GM21381 (cell line): ENCODE measurements at regions not wholly inside any gene's neighbourhood (a gene's known extent, or its start where the extent isn't known, plus 50 kb on each side); places are given as distances from the start of the nearest gene placed in this dataset.

Experiments
- ATAC-seq: cut with Tn5 transposase; IDR thresholded peaks from one replicate; pipeline ENCODE4 v1.9.1; 2021; ENCODE audit warnings: mild to moderate bottlenecking, moderate library complexity; ENCODE audit not compliant: unreplicated experiment

DNA sequence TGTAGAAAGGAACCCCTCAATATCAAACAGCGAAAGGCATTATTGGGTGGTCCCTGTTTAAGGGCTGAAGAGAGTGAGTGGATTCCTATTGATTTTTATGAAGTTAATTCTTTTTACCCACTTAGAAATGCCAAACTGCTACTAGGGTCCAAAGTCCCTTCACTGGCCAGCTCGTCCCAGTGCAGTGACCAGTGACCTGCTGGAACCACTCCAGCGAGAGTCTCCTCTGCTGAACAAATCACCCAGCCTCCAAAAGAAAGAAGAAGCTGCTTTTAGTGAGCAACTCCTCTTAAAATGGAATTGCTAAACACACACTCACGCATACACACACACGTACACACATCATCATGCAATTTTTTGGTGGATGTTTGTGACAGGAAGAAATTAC, 198.2 kb upstream of the PLEKHG7 start:
- no peak for ATAC-seq

DNA sequence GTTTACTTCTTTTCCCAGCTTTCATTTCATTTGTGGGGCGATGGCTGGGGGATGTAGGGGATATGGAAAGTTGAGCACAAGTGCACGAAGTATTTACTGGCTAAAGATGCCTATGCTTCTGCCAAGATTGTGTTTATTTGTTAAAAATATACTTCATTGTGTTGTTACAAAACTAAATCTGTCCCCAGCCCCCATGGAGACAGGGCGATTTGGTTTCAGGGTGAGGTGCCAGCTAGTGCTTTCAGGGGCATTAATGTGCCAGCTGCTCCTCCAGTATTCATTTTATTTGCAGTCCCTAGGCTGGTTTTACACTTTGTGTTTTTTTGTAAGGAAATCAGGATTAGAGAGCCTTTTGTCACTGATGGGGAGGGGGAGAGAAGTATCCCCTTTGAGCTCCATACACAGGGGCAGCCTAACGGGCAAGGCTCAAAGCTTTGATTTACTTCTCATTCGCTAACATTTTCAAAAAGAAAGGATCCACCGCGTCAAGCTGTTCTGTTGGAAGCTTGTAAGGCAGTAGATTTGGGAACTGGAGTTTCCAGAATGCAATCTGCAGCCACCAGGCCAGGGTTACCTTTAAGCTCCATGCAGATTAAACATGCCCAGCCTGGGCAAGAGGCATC, 198.7 kb upstream of the PLEKHG7 start:
- ATAC-seq, result no peak

DNA sequence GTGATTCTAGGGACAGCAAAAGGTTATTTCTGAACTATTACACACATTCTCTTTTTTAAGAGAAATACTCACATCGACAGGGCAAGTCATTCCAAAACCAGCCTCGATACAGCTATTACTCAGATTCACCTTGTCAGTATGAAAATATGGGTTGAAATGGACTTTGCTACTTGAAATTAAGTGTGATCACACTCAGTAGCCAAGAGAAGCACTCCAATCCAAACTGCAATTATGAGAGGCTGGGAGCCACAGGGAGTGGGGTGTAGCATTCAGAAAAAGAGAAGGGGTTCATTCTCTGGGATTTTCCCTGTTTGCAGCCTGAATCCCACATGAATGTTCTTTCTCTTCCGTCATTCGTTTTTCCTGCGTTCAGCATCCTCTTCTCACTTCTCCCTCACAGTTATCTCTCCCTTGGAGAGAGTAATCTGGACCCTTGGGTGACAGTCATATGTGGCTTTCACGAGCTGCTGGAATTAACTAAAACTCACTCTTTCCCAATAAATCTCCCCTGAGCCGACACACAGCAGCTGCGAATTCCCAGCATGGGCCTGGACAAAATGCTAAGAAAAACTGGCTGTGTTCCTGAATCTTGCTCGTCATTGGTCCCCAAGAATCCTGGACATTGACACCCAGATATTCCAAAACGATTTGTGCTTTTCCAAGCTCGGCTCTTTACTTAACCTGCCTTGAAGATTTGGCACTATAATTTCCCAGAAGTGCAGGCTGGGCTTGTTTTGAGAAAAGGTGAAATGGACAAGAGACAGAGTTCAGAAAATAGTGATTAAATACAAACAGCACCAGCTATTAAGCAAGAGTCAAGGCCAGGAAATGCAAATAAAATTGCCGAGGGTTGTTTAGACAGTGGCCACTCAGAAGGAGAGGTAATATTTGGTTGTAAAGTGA, 199.5 kb upstream of the PLEKHG7 start:
- peak; percentile 48 for ATAC-seq

DNA sequence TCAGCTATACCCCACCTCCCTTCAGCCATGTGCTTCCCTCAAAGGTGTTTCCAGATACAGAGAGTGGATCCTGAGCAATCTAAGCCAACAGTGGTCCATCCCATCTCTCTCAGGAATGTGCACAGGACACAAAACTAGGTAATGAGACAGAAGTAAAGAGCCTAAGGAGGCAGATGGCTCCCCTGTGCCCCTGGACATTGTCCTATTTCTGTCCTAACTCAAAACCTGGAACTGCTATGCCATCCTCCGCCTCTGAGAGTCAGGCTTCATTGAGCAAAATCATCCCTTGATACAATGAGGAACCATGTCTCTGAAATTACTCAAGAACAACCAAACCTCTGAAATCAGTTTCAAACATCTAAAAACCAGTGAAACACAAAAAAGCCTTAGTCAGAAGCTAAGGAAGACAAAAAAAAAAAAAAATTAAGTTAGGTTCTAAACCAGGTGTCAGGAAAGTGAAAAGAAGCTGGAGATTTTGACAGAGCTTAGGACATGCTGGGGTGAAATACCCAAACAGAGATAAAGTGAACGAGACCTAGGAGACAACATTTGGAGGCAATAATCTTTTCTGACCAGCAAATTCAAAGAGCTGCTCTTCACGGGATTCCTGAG, 200.3 kb upstream of the PLEKHG7 start:
- ATAC-seq, result peak; percentile 38

DNA sequence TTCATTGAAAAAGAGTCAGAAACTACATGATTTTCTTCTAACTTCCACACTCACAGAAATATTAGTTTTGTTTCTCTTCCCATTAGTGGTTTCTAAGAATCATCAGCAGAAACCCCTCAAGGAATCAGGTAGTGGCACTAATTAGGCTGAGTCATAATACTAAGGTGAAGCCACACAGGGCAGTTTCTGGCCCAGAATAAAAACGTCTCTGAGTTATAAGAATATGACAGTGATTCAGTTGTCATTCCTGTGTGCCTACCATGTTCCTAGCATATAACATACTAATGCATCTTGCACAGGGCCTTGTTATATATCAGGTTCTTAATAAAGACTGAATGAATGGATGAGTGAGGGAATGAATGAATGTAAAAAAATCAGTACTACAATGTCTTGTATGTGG, 206.0 kb upstream of the PLEKHG7 start:
- ATAC-seq, result peak; percentile 60

DNA sequence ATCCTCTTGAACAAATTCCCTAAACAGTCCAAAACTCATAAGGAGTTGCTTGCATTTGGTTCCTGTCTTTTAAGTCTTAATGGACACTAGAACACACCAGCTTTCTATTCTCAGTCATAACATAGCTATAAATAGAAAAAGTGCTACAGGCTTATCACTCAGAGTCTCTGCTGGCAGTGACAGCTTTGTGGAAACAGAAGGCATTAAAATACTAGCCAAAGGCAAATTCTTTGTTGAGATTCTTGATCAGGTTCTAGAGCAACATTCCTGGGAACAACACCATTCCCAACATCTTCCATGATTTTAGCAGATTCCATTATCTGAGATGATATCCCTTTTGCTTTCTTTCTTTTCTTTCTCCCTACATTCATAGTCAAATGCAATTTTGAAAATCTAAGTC, 207.7 kb upstream of the PLEKHG7 start:
- ATAC-seq, result no peak

DNA sequence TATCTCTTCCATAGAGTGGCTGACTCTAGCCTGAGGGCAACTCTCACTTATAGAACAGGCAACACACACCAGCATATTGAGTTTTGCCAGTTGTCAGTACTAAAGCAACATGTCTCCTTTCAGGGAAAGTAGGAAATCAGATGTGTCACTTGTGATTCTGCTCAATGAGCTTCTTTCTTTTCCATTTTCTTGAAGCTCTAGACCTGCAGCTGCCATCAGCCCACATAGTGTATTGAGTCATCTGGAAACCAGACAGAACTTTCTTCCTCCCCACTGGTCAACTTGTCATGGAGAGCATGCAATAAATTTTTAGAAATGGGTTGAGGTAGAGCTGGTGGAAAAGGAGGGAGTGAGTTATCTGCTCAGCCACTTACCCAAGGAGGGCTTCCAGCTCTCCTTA, 209.0 kb upstream of the PLEKHG7 start:
- peak; percentile 67 for ATAC-seq

DNA sequence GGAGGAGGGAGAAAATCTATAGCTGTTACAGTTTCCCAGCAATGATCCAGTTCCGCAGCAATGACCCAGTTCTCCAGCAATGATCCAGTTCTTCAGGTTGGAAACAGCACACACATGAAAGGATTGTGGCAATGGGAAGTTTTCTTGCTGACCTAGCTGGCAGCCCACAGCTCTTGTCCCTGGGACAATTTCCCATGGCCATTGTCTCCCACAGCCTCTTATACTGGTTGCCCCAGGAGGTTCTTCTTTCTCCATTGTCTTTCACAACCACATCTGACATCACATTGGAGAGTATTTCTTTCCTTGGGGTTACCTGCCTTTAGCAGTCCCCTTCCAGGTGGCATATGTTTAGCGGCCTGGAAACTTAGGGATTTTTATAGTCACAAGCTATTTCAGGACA, 209.8 kb upstream of the PLEKHG7 start:
- no peak for ATAC-seq

DNA sequence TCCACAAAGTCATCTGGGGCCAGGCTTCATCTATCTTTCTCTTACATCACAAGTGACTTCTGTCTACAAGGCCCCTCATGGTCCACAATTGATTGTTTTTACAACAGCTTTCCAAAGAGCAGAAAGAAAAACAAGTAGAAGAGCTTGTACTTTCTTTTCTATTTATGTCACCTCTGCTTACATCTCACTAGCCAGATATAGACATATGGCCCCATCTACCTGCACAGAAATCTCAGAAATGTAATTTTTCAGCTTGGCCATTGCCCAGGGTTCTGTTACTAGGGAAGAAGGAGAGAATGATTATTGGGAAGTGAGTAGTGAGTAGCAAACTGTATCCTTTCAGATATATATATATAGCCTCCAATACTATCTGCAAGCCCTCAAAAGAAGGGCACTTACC, 210.5 kb upstream of the PLEKHG7 start:
- no peak for ATAC-seq

DNA sequence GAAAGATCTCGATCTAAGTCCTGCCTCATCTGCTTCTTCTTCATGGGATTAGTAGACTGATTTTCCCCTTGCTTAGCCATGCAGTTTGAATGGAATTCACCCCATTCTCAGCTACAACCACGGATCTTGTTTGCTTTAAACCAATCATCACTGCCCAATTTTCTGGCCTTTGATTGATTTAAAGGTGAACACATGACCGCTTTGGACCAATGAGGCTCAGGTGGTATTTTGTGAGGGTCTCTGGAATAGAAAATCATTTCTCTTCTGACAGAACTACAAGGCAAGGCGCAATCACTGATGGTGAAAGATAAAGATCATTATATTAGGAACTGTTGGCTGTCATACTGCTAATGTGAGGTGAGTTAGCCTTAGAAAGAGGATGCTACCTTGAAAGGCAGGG, 213.0 kb upstream of the PLEKHG7 start:
- no peak for ATAC-seq

DNA sequence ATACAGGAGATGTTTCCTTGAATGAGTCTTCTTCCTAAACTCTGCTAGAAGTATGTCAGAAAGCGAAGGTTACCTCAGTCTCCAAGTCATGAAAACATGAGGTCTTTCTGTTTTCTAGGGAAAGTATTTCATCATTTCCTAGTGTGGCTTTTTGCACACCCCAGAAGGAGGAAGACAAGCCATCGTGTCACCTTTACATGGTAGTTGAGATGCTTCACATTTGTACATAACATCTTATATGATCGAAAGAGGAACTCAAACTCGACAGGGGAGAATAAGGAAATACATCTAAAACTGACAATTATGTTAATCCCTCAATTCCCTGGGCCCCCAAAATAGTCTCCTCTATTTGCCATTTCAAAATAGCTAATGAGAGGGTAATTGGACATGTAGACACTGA, 214.1 kb upstream of the PLEKHG7 start:
- ATAC-seq, result no peak

DNA sequence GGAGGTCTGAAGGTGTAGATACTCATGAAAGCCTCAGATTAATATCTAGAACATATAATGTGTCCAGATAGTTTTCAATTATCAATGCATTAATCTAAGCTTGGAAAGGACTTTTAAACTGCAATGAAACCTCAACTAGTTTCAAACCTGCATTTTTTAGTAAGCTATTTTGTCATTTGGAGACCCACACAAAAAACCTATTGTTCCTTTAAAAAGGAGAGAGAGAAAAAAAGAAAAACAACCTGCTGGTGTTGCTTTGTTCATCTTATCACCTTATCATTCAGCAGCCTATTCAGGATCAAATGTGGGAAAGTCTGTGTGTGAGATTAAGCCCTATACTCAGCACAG, 215.7 kb upstream of the PLEKHG7 start:
- ATAC-seq, result no peak

DNA sequence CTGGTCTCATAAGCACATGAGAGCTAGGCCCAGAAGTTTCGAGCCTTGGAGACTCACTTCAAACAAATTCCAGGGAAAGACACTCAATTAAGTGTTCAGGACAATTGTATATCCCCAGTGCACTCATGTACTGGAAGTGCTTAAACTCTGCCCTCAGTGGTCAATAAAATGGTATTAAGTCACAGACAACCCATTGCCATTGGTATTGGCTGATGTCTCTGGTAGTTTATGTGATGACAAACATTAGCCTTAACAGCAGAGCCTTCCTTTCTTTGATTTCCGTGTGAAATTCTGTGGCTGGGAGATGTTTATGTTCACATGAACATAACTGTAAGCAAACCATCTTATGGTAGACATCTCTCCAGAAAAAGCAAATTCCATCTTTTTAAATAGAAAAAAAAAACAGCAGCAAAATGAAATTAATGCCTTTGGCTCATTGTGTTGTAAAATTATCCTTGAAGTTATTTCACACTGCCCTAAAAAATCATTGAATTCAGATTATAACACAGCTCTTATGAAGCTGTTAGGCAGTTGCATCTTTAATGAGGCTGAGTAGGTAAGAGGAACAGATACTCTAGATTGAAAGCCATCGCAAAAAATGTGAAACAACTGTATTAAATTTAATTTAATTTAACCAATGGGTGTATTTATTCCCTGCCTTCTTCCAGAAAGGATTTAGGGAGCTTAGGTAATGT, 216.2 kb upstream of the PLEKHG7 start:
- ATAC-seq, result no peak

DNA sequence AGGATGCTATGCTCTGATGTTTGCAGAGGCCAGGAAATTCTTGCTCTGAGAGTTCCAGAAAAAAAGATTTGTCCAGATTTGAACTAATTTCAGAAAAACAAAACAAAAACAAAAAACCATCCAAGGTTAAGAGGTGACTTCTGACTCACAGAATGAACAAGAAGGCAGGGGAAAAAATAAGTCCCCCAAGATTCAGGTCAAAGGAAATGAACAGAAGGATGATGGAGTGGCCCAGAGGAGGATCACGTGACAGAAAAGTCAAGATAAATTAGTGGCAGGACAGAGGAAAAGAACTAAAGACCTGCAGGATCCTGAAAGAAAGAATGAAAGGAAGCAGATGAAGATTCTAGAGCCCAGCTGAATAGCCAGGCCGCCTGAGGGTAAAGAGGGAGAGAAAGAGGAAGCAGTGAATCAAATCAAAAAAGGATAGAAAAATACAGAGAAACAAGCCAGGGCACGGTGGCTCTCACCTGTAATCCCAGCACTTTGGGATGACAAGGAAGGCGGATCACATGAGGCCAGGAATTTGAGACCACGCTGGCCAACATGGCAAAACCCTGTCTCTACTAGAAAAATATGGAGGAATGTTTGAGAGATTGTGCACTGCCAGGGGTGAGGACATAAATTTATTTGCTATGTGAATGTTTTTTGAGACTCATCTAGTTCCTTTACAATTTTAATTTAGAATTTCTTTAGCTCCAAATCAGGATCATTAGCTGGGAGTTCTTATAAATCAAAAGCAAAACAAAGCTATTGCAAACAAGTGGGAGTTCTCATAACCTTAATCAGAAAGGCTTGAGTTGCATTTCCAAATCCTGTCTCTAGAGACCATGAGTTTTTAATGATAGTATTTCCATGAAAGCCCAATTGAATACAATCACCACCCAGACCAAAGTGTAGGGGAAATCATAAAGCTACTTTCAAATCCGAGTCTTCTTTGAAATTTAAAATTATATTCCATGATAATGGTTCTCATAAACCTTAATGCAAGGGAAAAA, 217.1 kb upstream of the PLEKHG7 start:
- no peak for ATAC-seq

DNA sequence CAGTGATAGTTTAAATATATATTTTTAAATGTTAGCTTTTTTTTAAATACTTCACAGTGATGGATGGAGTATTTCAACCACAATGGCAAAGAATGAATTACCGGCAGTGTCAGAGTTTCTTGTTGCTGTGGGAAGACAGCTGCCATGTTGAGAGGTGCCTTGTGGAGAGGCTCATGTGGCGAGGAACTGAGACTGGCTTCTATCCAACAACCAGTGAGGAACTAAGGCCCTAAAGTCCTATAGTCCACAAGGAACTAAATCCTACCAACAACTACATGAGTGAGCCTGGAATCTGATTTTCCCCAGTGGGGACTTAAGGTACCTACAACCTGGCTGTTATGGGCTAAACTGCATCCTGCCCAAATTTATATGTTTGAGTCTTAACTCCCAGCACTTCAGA, 220.2 kb upstream of the PLEKHG7 start:
- ATAC-seq, result no peak

DNA sequence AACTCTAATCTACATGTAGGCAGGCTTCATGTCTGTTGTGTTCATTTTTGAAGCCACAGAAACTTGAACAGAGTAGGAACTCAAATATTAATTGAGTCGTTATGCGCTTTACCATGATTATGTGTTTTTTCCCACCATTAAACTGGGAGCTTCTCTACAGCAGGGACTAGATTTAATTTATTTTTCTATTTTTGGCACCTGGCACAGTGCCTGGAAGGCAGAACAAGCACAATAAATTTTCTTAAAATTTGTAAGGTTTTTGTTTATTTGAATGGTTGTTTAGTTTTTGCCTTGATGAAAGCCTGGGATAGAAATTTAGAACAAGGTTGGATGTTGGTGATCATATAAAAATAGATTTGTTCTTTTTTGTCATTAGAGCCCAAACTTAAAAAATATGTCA, 221.7 kb upstream of the PLEKHG7 start:
- ATAC-seq, result no peak

DNA sequence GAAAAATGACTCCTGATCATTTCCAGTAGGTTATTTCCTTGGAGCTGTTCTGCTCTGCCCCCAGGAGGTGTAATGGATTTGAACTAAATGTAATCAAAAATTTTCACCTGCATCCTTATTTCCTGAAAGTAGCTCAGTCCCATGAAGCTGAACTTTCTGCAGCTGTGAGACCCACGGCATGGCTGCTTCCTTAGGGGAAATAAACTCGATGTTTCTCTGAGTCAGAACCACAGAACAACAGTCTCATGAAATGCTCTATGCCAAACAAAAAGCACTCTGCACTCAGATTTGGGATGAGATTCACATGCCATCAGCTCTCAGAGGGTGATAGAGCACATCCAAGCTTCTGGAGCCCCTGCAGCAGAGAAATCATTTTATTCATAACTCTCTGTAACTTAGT, 224.1 kb upstream of the PLEKHG7 start:
- no peak for ATAC-seq

DNA sequence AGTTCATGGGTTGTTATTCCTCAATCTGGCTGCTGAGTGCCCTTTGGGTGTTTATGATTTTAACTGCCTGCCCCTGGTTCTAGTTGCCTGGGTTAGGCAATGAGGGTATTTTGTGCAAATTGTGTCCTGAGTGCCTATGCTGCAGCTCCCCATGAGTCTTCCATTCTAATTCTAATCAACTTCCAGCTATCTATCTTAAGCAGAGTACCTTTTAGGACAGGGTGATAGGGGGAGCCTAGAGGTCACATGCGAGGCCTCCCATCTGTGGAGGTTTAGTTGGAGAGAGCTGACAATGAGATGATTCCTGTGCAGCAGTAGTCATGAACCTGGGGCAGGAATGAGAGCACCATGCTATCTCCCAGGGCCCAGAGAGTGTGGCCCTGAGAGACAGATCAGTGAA, 225.9 kb upstream of the PLEKHG7 start:
- ATAC-seq, result no peak

DNA sequence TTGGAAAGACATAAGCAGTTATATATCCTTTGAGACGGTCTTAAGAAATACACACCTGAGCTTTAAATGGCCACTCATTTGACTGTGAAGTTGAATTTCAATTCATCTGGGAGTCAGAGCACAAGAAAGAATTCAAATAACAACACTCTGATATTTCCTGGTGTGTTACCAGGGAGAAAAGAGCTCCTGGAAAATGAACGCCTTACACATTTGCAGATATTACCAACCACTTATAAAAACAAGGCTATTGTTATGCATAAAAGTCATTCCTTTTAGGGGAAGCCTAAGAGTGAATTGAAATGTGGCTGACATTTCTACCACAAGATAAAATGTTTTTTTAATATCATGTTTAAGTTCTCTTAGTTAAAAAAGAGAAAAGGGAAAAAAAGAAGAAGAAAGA, 229.2 kb upstream of the PLEKHG7 start:
- ATAC-seq, result no peak

DNA sequence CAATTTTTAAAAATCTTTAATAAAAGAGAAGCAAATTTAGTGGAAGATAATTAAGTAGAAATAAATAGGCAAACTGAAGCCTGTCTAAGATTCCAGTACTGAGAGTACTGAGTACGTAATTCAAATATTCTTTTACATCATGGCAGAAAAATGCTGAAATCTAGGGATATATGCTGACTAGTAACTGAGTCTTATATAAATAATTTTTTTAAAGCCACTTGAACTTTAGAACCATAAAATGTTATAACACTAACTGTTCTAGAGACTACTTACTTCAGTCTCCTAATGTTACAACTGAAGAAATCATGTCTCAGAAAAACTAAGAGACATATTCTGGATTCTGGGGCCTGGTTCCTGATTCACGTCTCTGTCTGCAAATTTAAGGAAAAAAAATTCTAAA, 230.6 kb upstream of the PLEKHG7 start:
- ATAC-seq, result no peak
